CD14-positive monocyte (primary cell): ENCODE measurements at regions not wholly inside any gene's neighbourhood (a gene's known extent, or its start where the extent isn't known, plus 50 kb on each side); places are given as distances from the start of the nearest gene placed in this dataset.

Source experiments
- DNase-seq, 3 donors: peaks; one replicate each; pipeline ENCODE4 v3.0.0-alpha.2; 2011 to 2022
- H2AFZ ChIP-seq: 2 replicates; pipeline ENCODE4 v1.6.0; 2012; ENCODE audit warnings: mild to moderate bottlenecking, low read depth, low read length, inconsistent platforms; ENCODE audit not compliant: insufficient read depth, poor library complexity, severe bottlenecking
- H3K27ac ChIP-seq, 2 donors: 1 replicate in 1 of 2; 2 replicates in 1 of 2; pipeline ENCODE4 v1.5.1; 2012 to 2013; ENCODE audit warnings: low read length in 2 of 2, control low read depth in 1 of 2, inconsistent platforms in 1 of 2, low read depth in 1 of 2, mild to moderate bottlenecking in 1 of 2
- H3K27me3 ChIP-seq, 2 donors: one replicate each; pipeline versions ENCODE4 v1.6.0 to v1.6.1; 2011 to 2013; ENCODE audit warnings: low read length in 2 of 2; ENCODE audit not compliant: control insufficient read depth in 2 of 2, insufficient read depth in 2 of 2
- H3K36me3 ChIP-seq, 2 donors: replicated peaks in 1 of 2; 1 replicate in 1 of 2; 2 replicates in 1 of 2; pipeline versions ENCODE4 v1.5.1 to v1.6.1; 2012 to 2013; ENCODE audit warnings: low read length in 2 of 2, control low read depth in 1 of 2, inconsistent platforms in 1 of 2, mild to moderate bottlenecking in 1 of 2; ENCODE audit not compliant: insufficient read depth in 2 of 2, control insufficient read depth in 1 of 2
- H3K4me1 ChIP-seq, 2 donors: 1 replicate in 1 of 2; 2 replicates in 1 of 2; pipeline versions ENCODE4 v1.5.1 to v1.6.1; 2012 to 2013; ENCODE audit warnings: low read length in 2 of 2, control low read depth in 1 of 2, inconsistent platforms in 1 of 2, mild to moderate bottlenecking in 1 of 2, moderate library complexity in 1 of 2; ENCODE audit not compliant: insufficient read depth in 2 of 2, control insufficient read depth in 1 of 2
- H3K4me2 ChIP-seq: replicated peaks from 2 replicates; pipeline ENCODE3; 2012; ENCODE audit warnings: low read length, moderate library complexity, mild to moderate bottlenecking; ENCODE audit not compliant: poor library complexity, severe bottlenecking; ENCODE audit errors: extremely low read depth
- H3K4me3 ChIP-seq, 3 experiments: fragments of 200-600 bp in 1 of 3; sonication (generic) in 1 of 3; replicated peaks in 1 of 3; 1 replicate in 2 of 3; 2 replicates in 1 of 3; pipeline ENCODE4 v1.5.1; 2011 to 2013; ENCODE audit warnings: low read length in 3 of 3, mild to moderate bottlenecking in 3 of 3, control low read depth in 2 of 3, low read depth in 2 of 3, inconsistent platforms in 1 of 3, moderate library complexity in 1 of 3
- H3K79me2 ChIP-seq: 2 replicates; pipeline ENCODE4 v1.6.0; 2012; ENCODE audit warnings: mild to moderate bottlenecking, control low read depth, inconsistent platforms, low read length, moderate library complexity; ENCODE audit not compliant: insufficient read depth
- H3K9ac ChIP-seq: 2 replicates; pipeline ENCODE4 v1.6.0; 2017; ENCODE audit warnings: low read length, mild to moderate bottlenecking; ENCODE audit not compliant: insufficient read depth, poor library complexity, severe bottlenecking
- H3K9me3 ChIP-seq, 2 donors: replicated peaks in 1 of 2; 1 replicate in 1 of 2; 2 replicates in 1 of 2; pipeline versions ENCODE4 v1.5.1 to v1.6.1; 2012 to 2013; ENCODE audit warnings: low read length in 2 of 2, control low read depth in 1 of 2; ENCODE audit not compliant: control insufficient read depth in 1 of 2, insufficient read depth in 1 of 2
- H4K20me1 ChIP-seq: 2 replicates; pipeline ENCODE4 v1.6.0; 2012; ENCODE audit warnings: mild to moderate bottlenecking, low read length, control low read depth, moderate library complexity; ENCODE audit not compliant: insufficient read depth
- H3K27ac Mint-ChIP-seq, 7 donors: one replicate each; pipeline ENCODE4 v1.8.0; 2020; ENCODE audit warnings: mild to moderate bottlenecking in 7 of 7, mixed read lengths in 7 of 7, moderate library complexity in 6 of 7, inconsistent platforms in 2 of 7
- H3K27me3 Mint-ChIP-seq, 3 donors: one replicate each; pipeline ENCODE4 v1.8.0; 2021 to 2022; ENCODE audit warnings: low read depth in 3 of 3, mild to moderate bottlenecking in 3 of 3, mixed read lengths in 3 of 3, moderate library complexity in 3 of 3, inconsistent platforms in 1 of 3
- H3K36me3 Mint-ChIP-seq, 2 donors: one replicate each; pipeline ENCODE4 v1.8.0; 2020; ENCODE audit warnings: mixed read lengths in 2 of 2, inconsistent platforms in 1 of 2, mild to moderate bottlenecking in 1 of 2
- H3K4me1 Mint-ChIP-seq: one replicate; pipeline ENCODE4 v1.8.0; 2020; ENCODE audit warnings: mild to moderate bottlenecking, mixed read lengths
- H3K4me3 Mint-ChIP-seq, 2 donors: one replicate each; pipeline ENCODE4 v1.8.0; 2020; ENCODE audit warnings: mild to moderate bottlenecking in 2 of 2, mixed read lengths in 2 of 2, moderate library complexity in 1 of 2
- H3K9me3 Mint-ChIP-seq, 7 donors: one replicate each; pipeline ENCODE4 v1.8.0; 2020 to 2022; ENCODE audit warnings: mixed read lengths in 7 of 7, mild to moderate bottlenecking in 6 of 7, moderate library complexity in 6 of 7, inconsistent platforms in 2 of 7
- intact Hi-C, 2 donors: fragments of 100-400 bp; cut with micrococcal nuclease; formaldehyde crosslinking; loops; one replicate each; pipeline versions ENCODE4 v1.15.0 to v1.15.1; 2023
- TF ChIP-seq, protein P1 (sequence below): fragments of 200-600 bp; IDR thresholded peaks from one replicate; pipeline ENCODE4 v1.8.0; 2022; ENCODE audit warnings: antibody characterized with exemption, mild to moderate bottlenecking

DNA sequence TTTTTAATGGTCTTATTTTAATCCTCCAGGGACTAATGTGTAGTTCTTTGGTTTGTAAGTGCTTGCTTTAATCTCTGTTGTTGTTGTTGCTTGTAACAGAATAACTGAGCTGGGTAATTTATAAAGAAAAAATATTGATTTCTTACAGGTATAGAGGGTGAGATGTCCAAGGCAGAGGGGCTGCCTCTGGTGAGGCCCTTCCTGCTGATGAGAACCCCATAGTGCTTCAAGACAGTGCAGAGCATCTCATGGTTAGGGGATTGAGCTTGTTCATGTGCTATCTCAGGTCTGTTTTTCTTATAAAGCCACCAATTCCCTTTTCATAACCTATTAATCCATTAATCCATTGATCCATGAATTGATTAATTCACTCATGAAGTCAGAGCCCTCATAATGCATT, 516.3 kb upstream of the KCND2 start:
- Histone ChIP-seq H3K79me2 (no peaks in the 10 kb centered on the region), H2AFZ (no peak overlapping the region), H3K36me3 (no peaks in the 10 kb centered on the region), H3K27me3 (no peaks in the 10 kb centered on the region), H4K20me1 (no peaks in the 10 kb centered on the region), H3K4me2 (no peak overlapping the region), H3K27ac (no peak overlapping the region), H3K4me1 (no peaks in the 10 kb centered on the region), H3K4me3 (no peak overlapping the region), H3K9me3 (no peaks in the 10 kb centered on the region), H3K9ac (no peak overlapping the region)
- Mint-ChIP-seq H3K36me3 (no peaks in the 10 kb centered on the region), H3K9me3 (no peaks in the 10 kb centered on the region), H3K4me3 (no peak overlapping the region), H3K27ac (no peak overlapping the region), H3K4me1 (no peaks in the 10 kb centered on the region), H3K27me3 (no peaks in the 10 kb centered on the region)
- no peak for DNase-seq
- TF ChIP-seq, protein P1, sequence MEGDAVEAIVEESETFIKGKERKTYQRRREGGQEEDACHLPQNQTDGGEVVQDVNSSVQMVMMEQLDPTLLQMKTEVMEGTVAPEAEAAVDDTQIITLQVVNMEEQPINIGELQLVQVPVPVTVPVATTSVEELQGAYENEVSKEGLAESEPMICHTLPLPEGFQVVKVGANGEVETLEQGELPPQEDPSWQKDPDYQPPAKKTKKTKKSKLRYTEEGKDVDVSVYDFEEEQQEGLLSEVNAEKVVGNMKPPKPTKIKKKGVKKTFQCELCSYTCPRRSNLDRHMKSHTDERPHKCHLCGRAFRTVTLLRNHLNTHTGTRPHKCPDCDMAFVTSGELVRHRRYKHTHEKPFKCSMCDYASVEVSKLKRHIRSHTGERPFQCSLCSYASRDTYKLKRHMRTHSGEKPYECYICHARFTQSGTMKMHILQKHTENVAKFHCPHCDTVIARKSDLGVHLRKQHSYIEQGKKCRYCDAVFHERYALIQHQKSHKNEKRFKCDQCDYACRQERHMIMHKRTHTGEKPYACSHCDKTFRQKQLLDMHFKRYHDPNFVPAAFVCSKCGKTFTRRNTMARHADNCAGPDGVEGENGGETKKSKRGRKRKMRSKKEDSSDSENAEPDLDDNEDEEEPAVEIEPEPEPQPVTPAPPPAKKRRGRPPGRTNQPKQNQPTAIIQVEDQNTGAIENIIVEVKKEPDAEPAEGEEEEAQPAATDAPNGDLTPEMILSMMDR: no peak
- intact Hi-C loops: no loop called here

DNA sequence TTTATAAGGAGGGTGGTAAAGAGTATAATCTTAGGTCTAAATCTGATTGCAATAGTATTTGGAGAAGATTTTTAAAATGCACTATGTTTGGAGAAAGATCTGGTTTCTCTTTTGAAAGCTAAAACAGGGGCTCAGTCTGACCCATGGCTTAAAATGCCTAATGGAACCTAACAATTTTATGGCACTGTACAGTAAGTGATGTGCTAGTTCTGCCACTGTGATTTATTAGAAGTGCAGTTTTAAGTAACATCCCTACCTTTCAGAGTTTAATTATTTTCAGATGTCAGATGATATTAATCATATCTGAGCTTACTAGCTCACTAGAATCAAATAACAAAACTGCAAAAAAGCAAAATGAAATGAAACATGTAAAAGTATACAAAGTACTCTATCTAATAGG, 514.7 kb upstream of the KCND2 start:
- H3K4me1 Mint-ChIP-seq: no peaks in the 10 kb centered on the region

More for the DNA sequence above, 514.7 kb upstream of the KCND2 start:
- H3K79me2 ChIP-seq: no peaks in the 10 kb centered on the region
- Mint-ChIP-seq H3K36me3 (no peaks in the 10 kb centered on the region), H3K9me3 (no peaks in the 10 kb centered on the region), H3K27ac (no peak overlapping the region), H3K27me3 (no peaks in the 10 kb centered on the region), H3K4me3 (no peak overlapping the region)
- no peak overlapping the region for H2AFZ ChIP-seq
- no peak overlapping the region for H3K4me2 ChIP-seq
- H4K20me1 ChIP-seq: no peaks in the 10 kb centered on the region
- TF ChIP-seq, protein P1: no peak
- H3K4me1 ChIP-seq: no peaks in the 10 kb centered on the region
- H3K27me3 ChIP-seq: no peaks in the 10 kb centered on the region
- intact Hi-C loops: no loop called here
- DNase-seq: no peak
- H3K9ac ChIP-seq: no peak overlapping the region
- H3K36me3 ChIP-seq: no peaks in the 10 kb centered on the region
- H3K4me3 ChIP-seq: no peak overlapping the region
- no peaks in the 10 kb centered on the region for H3K9me3 ChIP-seq
- H3K27ac ChIP-seq: no peak overlapping the region
